PC-3 (cell line): ENCODE measurements at regions not wholly inside any gene's neighbourhood (a gene's known extent, or its start where the extent isn't known, plus 50 kb on each side); places are given as distances from the start of the nearest gene placed in this dataset.

Experiments used
- ATAC-seq: fragments of 200-7000 bp; cut with Tn5 transposase; 2 replicates; pipeline ENCODE4 v1.9.1; 2020; ENCODE audit warnings: mild to moderate bottlenecking, moderate library complexity
- BruUV-seq: library from RNA; stranded (reverse); fragments of 400-500 nt; replicated peaks from 2 replicates; lab custom pipeline; 2021; lab: Mats Ljungman, UMichigan
- CTCF ChIA-PET: fragments of 300-600 bp; sonication (Branson Sonifier 250); formaldehyde crosslinking; loops from one replicate; lab custom pipeline; 2022; ENCODE audit warnings: antibody characterized with exemption; lab: Charles Lee
- POLR2A ChIA-PET: fragments of 300-600 bp; sonication (Branson Sonifier 250); formaldehyde crosslinking; loops from one replicate; lab custom pipeline; 2022; ENCODE audit warnings: antibody characterized with exemption; ENCODE audit not compliant: unreplicated experiment; lab: Charles Lee
- DNase-seq: peaks from one replicate; pipeline ENCODE4 v3.0.0-alpha.2; 2015
- H2AFZ ChIP-seq: fragments of 300-600 bp; sonication (generic); 2 replicates; pipeline ENCODE4 v1.6.0; 2016; ENCODE audit warnings: antibody characterized with exemption, low read length
- H3F3A ChIP-seq: fragments of 300-600 bp; sonication (generic); one replicate; pipeline ENCODE4 v1.6.0; 2017; ENCODE audit warnings: antibody characterized with exemption, low read length, control low read depth, mild to moderate bottlenecking; ENCODE audit not compliant: unreplicated experiment
- H3K27ac ChIP-seq: fragments of 300-600 bp; sonication (generic); 2 replicates; pipeline ENCODE4 v1.5.1; 2016; ENCODE audit warnings: mild to moderate bottlenecking, low read length
- H3K27me3 ChIP-seq: fragments of 300-600 bp; sonication (generic); 2 replicates; pipeline ENCODE4 v1.6.1; 2016; ENCODE audit warnings: low read length, mixed read lengths
- H3K36me3 ChIP-seq: fragments of 300-600 bp; sonication (generic); 2 replicates; pipeline ENCODE4 v1.6.1; 2016; ENCODE audit warnings: low read depth, mixed run types, low read length, mixed read lengths
- H3K4me1 ChIP-seq: fragments of 300-600 bp; sonication (generic); 2 replicates; pipeline ENCODE4 v1.5.1; 2016; ENCODE audit warnings: low read length; ENCODE audit not compliant: insufficient read depth
- H3K4me2 ChIP-seq: fragments of 300-600 bp; sonication (generic); 2 replicates; pipeline ENCODE4 v1.6.0; 2016; ENCODE audit warnings: low read length
- H3K4me3 ChIP-seq: fragments of 300-600 bp; sonication (generic); 2 replicates; pipeline ENCODE4 v1.5.1; 2016; ENCODE audit warnings: mild to moderate bottlenecking, low read length, mixed read lengths
- H3K79me2 ChIP-seq: fragments of 300-600 bp; sonication (generic); 2 replicates; pipeline ENCODE4 v1.6.1; 2017; ENCODE audit warnings: low read length, mixed read lengths
- H3K9ac ChIP-seq: fragments of 300-600 bp; sonication (generic); 2 replicates; pipeline ENCODE4 v1.6.0; 2016; ENCODE audit warnings: mild to moderate bottlenecking, low read length
- H3K9me2 ChIP-seq: fragments of 300-600 bp; sonication (generic); replicated peaks from 2 replicates; pipeline ENCODE4 v1.6.1; 2016; ENCODE audit warnings: mixed run types, low read length, mixed read lengths
- H3K9me3 ChIP-seq: fragments of 300-600 bp; sonication (generic); 2 replicates; pipeline ENCODE4 v1.6.1; 2016; ENCODE audit warnings: low read length, mixed read lengths
- H4K20me1 ChIP-seq: fragments of 300-600 bp; sonication (generic); 2 replicates; pipeline ENCODE4 v1.6.1; 2016; ENCODE audit warnings: low read length, mixed read lengths
- CTCF ChIP-seq: fragments of 300-600 bp; sonication (generic); conservative IDR thresholded peaks from 2 replicates; pipeline ENCODE4 v1.5.1; 2017; ENCODE audit warnings: antibody characterized with exemption, low read depth, mild to moderate bottlenecking, low read length
- EZH2 ChIP-seq: fragments of 300-600 bp; sonication (generic); IDR thresholded peaks from one replicate; pipeline ENCODE4 v1.6.1; 2017; ENCODE audit warnings: antibody characterized with exemption, mild to moderate bottlenecking, low read length; ENCODE audit not compliant: unreplicated experiment
- EZH2phosphoT487 ChIP-seq: fragments of 300-600 bp; sonication (generic); IDR thresholded peaks from 2 replicates; pipeline ENCODE4 v1.6.1; 2018; ENCODE audit warnings: mild to moderate bottlenecking, antibody characterized with exemption, low read length, borderline replicate concordance
- intact Hi-C: fragments of 100-400 bp; cut with micrococcal nuclease; formaldehyde crosslinking; loops from 2 replicates; pipeline ENCODE4 v1.9.0; 2023

GRCh38 chrX:574251-574650, 56.3 kb upstream of the SHOX start:
- H3K79me2 ChIP-seq: no peaks in the 10 kb centered on the region
- no peaks in the 10 kb centered on the region for H3F3A ChIP-seq
- H4K20me1 ChIP-seq: no peaks in the 10 kb centered on the region
- BruUV-seq: no TSS peak
- H3K4me3 ChIP-seq: no peak overlapping the region
- no peaks in the 10 kb centered on the region for H3K27me3 ChIP-seq
- no peak overlapping the region for H3K27ac ChIP-seq
- no peak overlapping the region for H3K9ac ChIP-seq
- no peak overlapping the region for H2AFZ ChIP-seq
- CTCF ChIA-PET: no interaction called here
- no peak for TF ChIP-seq CTCF
- no peak for TF ChIP-seq EZH2phosphoT487
- no peak for TF ChIP-seq EZH2
- no peaks in the 10 kb centered on the region for H3K9me3 ChIP-seq
- intact Hi-C loops: no loop called here
- H3K4me1 ChIP-seq: no peaks in the 10 kb centered on the region
- H3K36me3 ChIP-seq: no peaks in the 10 kb centered on the region
- no peaks in the 10 kb centered on the region for H3K9me2 ChIP-seq
- H3K4me2 ChIP-seq: no peak overlapping the region
- POLR2A ChIA-PET: no interaction called here
- ATAC-seq (no peak), DNase-seq (no peak)

GRCh38 chrX:574830-575229, 55.8 kb upstream of the SHOX start:
- intact Hi-C loops: no loop called here
- DNase-seq: no peak
- H2AFZ ChIP-seq: no peak overlapping the region
- ATAC-seq: no peak
- H3K36me3 ChIP-seq: no peaks in the 10 kb centered on the region
- H3K9me3 ChIP-seq: no peaks in the 10 kb centered on the region
- no peaks in the 10 kb centered on the region for H3K79me2 ChIP-seq
- H3F3A ChIP-seq: no peaks in the 10 kb centered on the region
- no peaks in the 10 kb centered on the region for H3K9me2 ChIP-seq
- CTCF ChIA-PET: no interaction called here
- H3K4me1 ChIP-seq: no peaks in the 10 kb centered on the region
- H3K27me3 ChIP-seq: no peaks in the 10 kb centered on the region
- H3K4me2 ChIP-seq: no peak overlapping the region
- H3K27ac ChIP-seq: no peak overlapping the region
- POLR2A ChIA-PET: no interaction called here
- no peaks in the 10 kb centered on the region for H4K20me1 ChIP-seq
- BruUV-seq: no TSS peak
- H3K4me3 ChIP-seq: no peak overlapping the region
- no peak overlapping the region for H3K9ac ChIP-seq
- TF ChIP-seq EZH2: no peak
- TF ChIP-seq EZH2phosphoT487: no peak
- TF ChIP-seq CTCF: no peak

GRCh38 chrX:576904-577560, 53.6 kb upstream of the SHOX start:
- Histone ChIP-seq H4K20me1 (no peaks in the 10 kb centered on the region), H3F3A (no peaks in the 10 kb centered on the region), H3K36me3 (no peaks in the 10 kb centered on the region), H3K4me1 (no peaks in the 10 kb centered on the region), H3K4me2 (no peak overlapping the region), H3K9me3 (no peaks in the 10 kb centered on the region), H3K4me3 (no peak overlapping the region), H3K9me2 (no peaks in the 10 kb centered on the region), H3K79me2 (no peaks in the 10 kb centered on the region), H2AFZ (no peak overlapping the region), H3K27ac (no peak overlapping the region), H3K9ac (no peak overlapping the region), H3K27me3 (no peaks in the 10 kb centered on the region)
- no peak for TF ChIP-seq EZH2
- TF ChIP-seq EZH2phosphoT487: no peak
- TF ChIP-seq CTCF: no peak
- DNase-seq (no peak), ATAC-seq (no peak)
- CTCF ChIA-PET: no interaction called here
- intact Hi-C loops: no loop called here
- POLR2A ChIA-PET: no interaction called here
- BruUV-seq: no TSS peak
